SW480 (cell line): ENCODE measurements at regions not wholly inside any gene's neighbourhood (a gene's known extent, or its start where the extent isn't known, plus 50 kb on each side); places are given as distances from the start of the nearest gene placed in this dataset.

Experiments used
- DNase-seq: peaks from one replicate; pipeline ENCODE4 v3.0.0-alpha.2; 2016; ENCODE audit warnings: low spot score

DNA sequence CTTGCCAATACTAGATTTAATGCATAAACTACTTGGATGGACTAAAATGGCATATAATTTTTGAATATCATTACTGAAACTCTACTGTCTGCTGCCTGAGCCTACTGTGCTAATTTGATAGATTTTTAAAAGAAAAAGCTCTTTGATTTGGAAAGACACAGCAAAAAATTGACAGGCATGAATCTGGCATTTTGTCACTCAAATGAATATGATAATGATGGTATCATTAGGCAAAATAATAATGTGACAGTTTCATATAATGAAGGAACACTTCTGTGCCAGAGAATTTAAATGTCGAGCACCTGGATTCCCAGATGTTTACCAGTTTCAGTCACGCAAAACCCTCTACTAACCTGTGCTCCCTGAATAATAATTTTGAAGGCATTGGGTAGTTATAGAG, 60.0 kb upstream of the SLC13A1 start:
- DNase-seq, result no peak
